ENCODE measurements at regions not wholly inside any gene's neighbourhood (a gene's known extent, or its start where the extent isn't known, plus 50 kb on each side); places are given as distances from the start of the nearest gene placed in this dataset.
"Not testable (repeated sequence)": the region's sequence is repeated elsewhere in the genome, so short reads cannot be mapped to it uniquely, and the experiment has no call there.

DNA sequence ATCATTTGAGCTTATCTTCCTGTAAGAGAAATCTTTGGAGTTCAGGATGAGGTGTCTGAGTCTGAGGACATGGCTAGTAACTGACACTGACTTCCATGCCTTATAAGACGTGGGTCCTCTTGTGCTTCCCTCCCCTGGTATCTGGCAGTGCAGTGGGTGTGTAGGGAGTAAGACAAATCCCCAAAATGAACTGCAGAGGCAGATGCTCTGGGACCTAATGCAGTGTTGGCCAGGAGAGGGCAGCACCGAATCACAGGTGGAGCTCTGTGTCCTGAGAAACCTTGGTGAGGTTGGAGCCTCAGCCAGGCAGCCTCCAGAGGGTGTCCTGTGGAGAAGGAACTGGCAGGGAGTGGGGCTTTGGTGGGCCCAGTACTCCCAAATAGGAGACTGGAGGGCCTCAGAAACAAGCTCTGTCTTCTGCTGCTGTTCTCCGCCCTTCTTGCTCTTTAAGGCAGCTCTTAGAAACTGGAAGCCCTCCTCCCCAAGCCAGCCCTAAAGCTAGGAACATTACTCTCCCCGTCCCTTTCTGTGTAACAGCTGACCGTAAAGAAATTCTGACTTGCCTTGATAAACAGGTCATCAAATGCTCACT lies 196.8 kb downstream of the CCNG2 start:
- not testable (repeated sequence) for H3K36me3 Mint-ChIP-seq; H3K4me1 ChIP-seq; H4K20me1 ChIP-seq (ENCODE audit: low read depth); H3F3A ChIP-seq (ENCODE audit: low read depth); DNase-seq (ENCODE audit: low spot score); H3K9me3 Mint-ChIP-seq; H2AFZ ChIP-seq (replicated peaks); H3K27ac Mint-ChIP-seq; H3K9me3 ChIP-seq (ENCODE audit: low read depth); H3K9ac ChIP-seq; H3K36me3 ChIP-seq; H3K4me3 ChIP-seq; H3K4me3 Mint-ChIP-seq; H3K27me3 ChIP-seq; H3K27ac ChIP-seq; H3K4me1 Mint-ChIP-seq; H3K27me3 Mint-ChIP-seq (ENCODE audit: insufficient read depth, low read depth); H3K79me2 ChIP-seq (ENCODE audit: low read depth); H3K4me2 ChIP-seq
- TF ChIP-seq, protein P1, sequence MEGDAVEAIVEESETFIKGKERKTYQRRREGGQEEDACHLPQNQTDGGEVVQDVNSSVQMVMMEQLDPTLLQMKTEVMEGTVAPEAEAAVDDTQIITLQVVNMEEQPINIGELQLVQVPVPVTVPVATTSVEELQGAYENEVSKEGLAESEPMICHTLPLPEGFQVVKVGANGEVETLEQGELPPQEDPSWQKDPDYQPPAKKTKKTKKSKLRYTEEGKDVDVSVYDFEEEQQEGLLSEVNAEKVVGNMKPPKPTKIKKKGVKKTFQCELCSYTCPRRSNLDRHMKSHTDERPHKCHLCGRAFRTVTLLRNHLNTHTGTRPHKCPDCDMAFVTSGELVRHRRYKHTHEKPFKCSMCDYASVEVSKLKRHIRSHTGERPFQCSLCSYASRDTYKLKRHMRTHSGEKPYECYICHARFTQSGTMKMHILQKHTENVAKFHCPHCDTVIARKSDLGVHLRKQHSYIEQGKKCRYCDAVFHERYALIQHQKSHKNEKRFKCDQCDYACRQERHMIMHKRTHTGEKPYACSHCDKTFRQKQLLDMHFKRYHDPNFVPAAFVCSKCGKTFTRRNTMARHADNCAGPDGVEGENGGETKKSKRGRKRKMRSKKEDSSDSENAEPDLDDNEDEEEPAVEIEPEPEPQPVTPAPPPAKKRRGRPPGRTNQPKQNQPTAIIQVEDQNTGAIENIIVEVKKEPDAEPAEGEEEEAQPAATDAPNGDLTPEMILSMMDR (IDR thresholded peaks at IDR 0.05) = peak; percentile 39

DNA sequence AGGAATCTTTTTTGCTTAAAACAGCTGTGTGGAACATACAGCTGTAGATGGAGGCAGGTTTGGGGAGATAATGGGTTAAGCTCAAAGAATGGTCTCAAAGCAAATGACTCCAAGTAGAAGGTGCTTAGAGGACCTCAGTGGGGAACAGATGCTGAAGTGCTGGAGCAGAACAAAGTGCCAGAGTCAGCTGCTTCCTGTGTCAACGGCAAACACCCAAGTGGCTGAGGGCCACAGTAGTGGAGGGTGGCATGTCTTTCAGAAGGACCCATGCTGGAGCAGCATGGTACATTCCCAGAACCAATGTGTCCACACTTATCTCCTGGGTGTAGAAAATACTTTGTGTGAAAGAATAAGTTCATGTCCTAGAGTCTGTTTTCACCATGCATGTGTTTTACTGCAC lies 197.5 kb downstream of the CCNG2 start:
- Histone ChIP-seq H3F3A (ENCODE audit: low read depth) (no peaks in the 10 kb centered on the region), H3K36me3 (no peaks in the 10 kb centered on the region), H3K27me3 (no peaks in the 10 kb centered on the region), H4K20me1 (ENCODE audit: low read depth) (no peaks in the 10 kb centered on the region), H3K4me3 (no peak overlapping the region), H2AFZ (replicated peaks) (no peak overlapping the region), H3K79me2 (ENCODE audit: low read depth) (no peaks in the 10 kb centered on the region), H3K4me1 (no peaks in the 10 kb centered on the region), H3K27ac (no peak overlapping the region), H3K9ac (no peak overlapping the region), H3K4me2 (no peak overlapping the region), H3K9me3 (ENCODE audit: low read depth) (no peaks in the 10 kb centered on the region)
- TF ChIP-seq EZH2 (IDR thresholded peaks at IDR 0.05) (no peak), EZH2phosphoT487 (IDR thresholded peaks at IDR 0.05) (no peak)
- TF ChIP-seq, protein P1 (IDR thresholded peaks at IDR 0.05) = no peak
- DNase-seq (ENCODE audit: low spot score) = no peak
- Mint-ChIP-seq H3K9me3 (no peaks in the 10 kb centered on the region), H3K36me3 (no peaks in the 10 kb centered on the region), H3K27me3 (ENCODE audit: insufficient read depth, low read depth) (peaks cover 7% of the 10 kb centered on the region), H3K27ac (no peak overlapping the region), H3K4me1 (peaks cover 5% of the 10 kb centered on the region), H3K4me3 (no peak overlapping the region)

DNA sequence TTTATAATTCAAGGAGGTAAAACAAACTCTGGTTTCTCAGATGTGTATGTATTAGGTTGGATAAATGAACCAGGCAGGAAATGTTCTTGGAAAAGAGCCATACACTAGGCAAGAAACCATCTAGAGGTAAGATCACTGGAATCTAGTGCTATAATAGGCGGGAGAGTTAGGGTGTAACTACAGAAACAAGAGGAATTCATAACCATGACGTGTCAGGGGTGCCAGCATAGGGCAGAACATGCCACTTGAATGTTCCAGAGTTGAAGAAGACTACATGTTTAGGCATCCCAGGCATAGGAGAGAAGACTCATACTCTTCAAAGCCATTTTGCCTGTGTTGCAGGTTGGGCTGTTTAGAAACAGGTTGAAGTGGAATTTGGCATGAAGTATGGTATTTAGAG lies 198.7 kb downstream of the CCNG2 start:
- no peaks in the 10 kb centered on the region for H3K36me3 ChIP-seq
- H4K20me1 ChIP-seq (ENCODE audit: low read depth) = no peaks in the 10 kb centered on the region
- Mint-ChIP-seq H3K27me3 (ENCODE audit: insufficient read depth, low read depth) (peaks cover 7% of the 10 kb centered on the region), H3K36me3 (no peaks in the 10 kb centered on the region), H3K27ac (no peak overlapping the region), H3K4me3 (no peak overlapping the region), H3K9me3 (no peaks in the 10 kb centered on the region), H3K4me1 (peaks cover 17% of the 10 kb centered on the region)
- no peak for DNase-seq (ENCODE audit: low spot score)
- H3K9me3 ChIP-seq (ENCODE audit: low read depth) = no peaks in the 10 kb centered on the region
- no peak overlapping the region for H3K4me3 ChIP-seq
- TF ChIP-seq EZH2 (IDR thresholded peaks at IDR 0.05) = no peak
- TF ChIP-seq, protein P1 (IDR thresholded peaks at IDR 0.05) = no peak
- TF ChIP-seq EZH2phosphoT487 (IDR thresholded peaks at IDR 0.05) = no peak
- H2AFZ ChIP-seq (replicated peaks) = no peak overlapping the region
- no peak overlapping the region for H3K4me2 ChIP-seq
- no peak overlapping the region for H3K27ac ChIP-seq
- no peaks in the 10 kb centered on the region for H3K27me3 ChIP-seq
- no peaks in the 10 kb centered on the region for H3K4me1 ChIP-seq
- H3K9ac ChIP-seq = no peak overlapping the region
- H3K79me2 ChIP-seq (ENCODE audit: low read depth) = no peaks in the 10 kb centered on the region
- H3F3A ChIP-seq (ENCODE audit: low read depth) = no peaks in the 10 kb centered on the region
